Neural progenitor cell (in vitro differentiated cells): ENCODE measurements at regions not wholly inside any gene's neighbourhood (a gene's known extent, or its start where the extent isn't known, plus 50 kb on each side); places are given as distances from the start of the nearest gene placed in this dataset.

Source experiments
- DNase-seq: peaks from one replicate; pipeline ENCODE4 v3.0.0-alpha.2; 2016; ENCODE audit warnings: low spot score
- H2AFZ ChIP-seq: fragments of 200-600 bp; sonication (generic); replicated peaks from 2 replicates; pipeline ENCODE4 v1.6.1; 2016; ENCODE audit warnings: antibody characterized with exemption
- H3F3A ChIP-seq: fragments of 200-600 bp; sonication (generic); 2 replicates; pipeline ENCODE4 v1.6.1; 2016; ENCODE audit warnings: antibody characterized with exemption, low read depth
- H3K27ac ChIP-seq: fragments of 200-600 bp; sonication (generic); 2 replicates; pipeline ENCODE4 v1.5.1; 2016; ENCODE audit warnings: mild to moderate bottlenecking
- H3K27me3 ChIP-seq: fragments of 200-600 bp; sonication (generic); 2 replicates; pipeline ENCODE4 v1.6.1; 2016; ENCODE audit warnings: mild to moderate bottlenecking, moderate library complexity
- H3K36me3 ChIP-seq: fragments of 200-600 bp; sonication (generic); 2 replicates; pipeline ENCODE4 v1.5.1; 2016
- H3K4me1 ChIP-seq: fragments of 200-600 bp; sonication (generic); 2 replicates; pipeline ENCODE4 v1.6.1; 2016; ENCODE audit warnings: mixed run types
- H3K4me2 ChIP-seq: fragments of 200-600 bp; sonication (generic); 2 replicates; pipeline ENCODE4 v1.6.1; 2016
- H3K4me3 ChIP-seq: fragments of 200-600 bp; sonication (generic); 2 replicates; pipeline ENCODE4 v1.5.1; 2016
- H3K79me2 ChIP-seq: fragments of 200-600 bp; sonication (generic); 2 replicates; pipeline ENCODE4 v1.6.1; 2016; ENCODE audit warnings: low read depth
- H3K9ac ChIP-seq: fragments of 200-600 bp; sonication (generic); 2 replicates; pipeline ENCODE4 v1.6.1; 2016
- H3K9me3 ChIP-seq: fragments of 200-600 bp; sonication (generic); 2 replicates; pipeline ENCODE4 v1.5.1; 2016; ENCODE audit warnings: low read depth
- H4K20me1 ChIP-seq: fragments of 200-600 bp; sonication (generic); 2 replicates; pipeline ENCODE4 v1.6.1; 2016; ENCODE audit warnings: low read depth
- H3K27ac Mint-ChIP-seq: 3 replicates; pipeline ENCODE4 v1.8.0; 2021; ENCODE audit warnings: mixed read lengths
- H3K27me3 Mint-ChIP-seq: 2 replicates; pipeline ENCODE4 v1.8.0; 2022; ENCODE audit warnings: low read depth, mild to moderate bottlenecking, inconsistent platforms, moderate library complexity, mixed read lengths; ENCODE audit not compliant: insufficient read depth
- H3K36me3 Mint-ChIP-seq: 3 replicates; pipeline ENCODE4 v1.8.0; 2021; ENCODE audit warnings: mixed read lengths
- H3K4me1 Mint-ChIP-seq: 3 replicates; pipeline ENCODE4 v1.8.0; 2021; ENCODE audit warnings: mixed read lengths
- H3K4me3 Mint-ChIP-seq: 3 replicates; pipeline ENCODE4 v1.8.0; 2021; ENCODE audit warnings: mild to moderate bottlenecking, moderate library complexity, mixed read lengths
- H3K9me3 Mint-ChIP-seq: 3 replicates; pipeline ENCODE4 v1.8.0; 2020; ENCODE audit warnings: mixed read lengths
- CTCF ChIP-seq: fragments of 200-600 bp; sonication (generic); IDR thresholded peaks from 2 replicates; pipeline ENCODE4 v1.5.1; 2017; ENCODE audit warnings: antibody characterized with exemption, mild to moderate bottlenecking
- EZH2 ChIP-seq: fragments of 200-600 bp; sonication (generic); IDR thresholded peaks from 2 replicates; pipeline ENCODE4 v1.6.1; 2017; ENCODE audit warnings: antibody characterized with exemption, mild to moderate bottlenecking, moderate library complexity
- EZH2phosphoT487 ChIP-seq: fragments of 200-600 bp; sonication (generic); IDR thresholded peaks from 2 replicates; pipeline ENCODE4 v1.6.1; 2017; ENCODE audit warnings: antibody characterized with exemption

- H3K4me2 ChIP-seq, result no peak overlapping the region
- H3K27ac ChIP-seq, result no peak overlapping the region
Measured at GRCh38 chr6:71125216-71125615, 163.4 kb upstream of the OGFRL1 start.

GRCh38 chr6:71126506-71126905 lies 162.1 kb upstream of the OGFRL1 start:
- no peak overlapping the region for H3K4me3 ChIP-seq
- H4K20me1 ChIP-seq, result no peaks in the 10 kb centered on the region
- no peak overlapping the region for H3K27ac Mint-ChIP-seq
- no peaks in the 10 kb centered on the region for H3K79me2 ChIP-seq
- no peak overlapping the region for H3K4me3 Mint-ChIP-seq
- no peaks in the 10 kb centered on the region for H3K9me3 ChIP-seq
- H2AFZ ChIP-seq, result no peak overlapping the region
- no peaks in the 10 kb centered on the region for H3K36me3 ChIP-seq
- H3K27me3 Mint-ChIP-seq, result no peaks in the 10 kb centered on the region
- no peaks in the 10 kb centered on the region for H3K4me1 ChIP-seq
- H3K4me1 Mint-ChIP-seq, result peaks cover 14% of the 10 kb centered on the region
- DNase-seq, result no peak
- H3K27ac ChIP-seq, result no peak overlapping the region
- no peaks in the 10 kb centered on the region for H3K36me3 Mint-ChIP-seq
- H3K27me3 ChIP-seq, result no peaks in the 10 kb centered on the region
- no peak overlapping the region for H3K9ac ChIP-seq
- TF ChIP-seq EZH2phosphoT487 (no peak), CTCF (no peak), EZH2 (no peak)
- no peak overlapping the region for H3K4me2 ChIP-seq
- H3F3A ChIP-seq, result no peaks in the 10 kb centered on the region
- H3K9me3 Mint-ChIP-seq, result peaks cover 9% of the 10 kb centered on the region

More at GRCh38 chr6:71125216-71125615, 163.4 kb upstream of the OGFRL1 start:
- no peaks in the 10 kb centered on the region for H3K27me3 ChIP-seq
- no peak overlapping the region for H3K4me3 Mint-ChIP-seq
- H2AFZ ChIP-seq, result no peak overlapping the region
- H3K36me3 ChIP-seq, result no peaks in the 10 kb centered on the region
- no peaks in the 10 kb centered on the region for H3K4me1 ChIP-seq
- no peaks in the 10 kb centered on the region for H3K36me3 Mint-ChIP-seq
- no peaks in the 10 kb centered on the region for H4K20me1 ChIP-seq
- no peak overlapping the region for H3K27ac Mint-ChIP-seq
- H3K4me1 Mint-ChIP-seq, result peaks cover 14% of the 10 kb centered on the region
- H3K9ac ChIP-seq, result no peak overlapping the region
- DNase-seq, result no peak
- TF ChIP-seq CTCF (no peak), EZH2 (no peak), EZH2phosphoT487 (no peak)
- no peaks in the 10 kb centered on the region for H3K79me2 ChIP-seq
- no peaks in the 10 kb centered on the region for H3K9me3 ChIP-seq
- no peaks in the 10 kb centered on the region for H3F3A ChIP-seq
- H3K4me3 ChIP-seq, result no peak overlapping the region
- peaks cover 15% of the 10 kb centered on the region for H3K9me3 Mint-ChIP-seq
- H3K27me3 Mint-ChIP-seq, result peaks cover 2% of the 10 kb centered on the region

- Histone ChIP-seq H2AFZ (peak overlapping the region; percentile 38), H3K4me3 (no peak overlapping the region), H3K4me2 (no peak overlapping the region), H3F3A (no peaks in the 10 kb centered on the region), H3K9me3 (no peaks in the 10 kb centered on the region), H4K20me1 (no peaks in the 10 kb centered on the region), H3K79me2 (no peaks in the 10 kb centered on the region), H3K27ac (no peak overlapping the region), H3K27me3 (no peaks in the 10 kb centered on the region), H3K4me1 (no peaks in the 10 kb centered on the region), H3K36me3 (no peaks in the 10 kb centered on the region), H3K9ac (no peak overlapping the region)
- TF ChIP-seq EZH2 (no peak), CTCF (no peak), EZH2phosphoT487 (no peak)
- Mint-ChIP-seq H3K36me3 (no peaks in the 10 kb centered on the region), H3K27me3 (no peaks in the 10 kb centered on the region), H3K4me3 (no peak overlapping the region), H3K9me3 (peaks cover 9% of the 10 kb centered on the region), H3K4me1 (peaks cover 10% of the 10 kb centered on the region), H3K27ac (no peak overlapping the region)
- peak; percentile 31 for DNase-seq
Measured at GRCh38 chr6:71127374-71127773, 161.2 kb upstream of the OGFRL1 start.
